GM23338 (cell line): ENCODE measurements at regions not wholly inside any gene's neighbourhood (a gene's known extent, or its start where the extent isn't known, plus 50 kb on each side); places are given as distances from the start of the nearest gene placed in this dataset.
"Not testable (repeated sequence)": the region's sequence is repeated elsewhere in the genome, so short reads cannot be mapped to it uniquely, and the experiment has no call there.

ENCODE experiments used
- ATAC-seq: fragments of 200-7000 bp; cut with Tn5 transposase; 3 replicates; pipeline ENCODE4 v1.9.1; 2020
- DNase-seq: peaks from one replicate; pipeline ENCODE4 v3.0.0-alpha.2; 2015; ENCODE audit warnings: low spot score
- H2AFZ ChIP-seq: fragments of 200-600 bp; sonication (generic); 2 replicates; pipeline ENCODE4 v1.8.0; 2016; ENCODE audit warnings: antibody characterized with exemption, mild to moderate bottlenecking, moderate library complexity
- H3F3A ChIP-seq: fragments of 200-600 bp; sonication (generic); replicated peaks from 2 replicates; pipeline ENCODE4 v1.8.0; 2017; ENCODE audit warnings: antibody characterized with exemption, mixed run types, low read depth
- H3K27ac ChIP-seq: fragments of 200-600 bp; sonication (generic); 2 replicates; pipeline ENCODE4 v1.6.1; 2016; ENCODE audit warnings: low read depth
- H3K27me3 ChIP-seq: fragments of 200-600 bp; sonication (generic); 2 replicates; pipeline ENCODE4 v1.8.0; 2016; ENCODE audit warnings: mild to moderate bottlenecking, mixed run types, moderate library complexity; ENCODE audit not compliant: insufficient read depth
- H3K36me3 ChIP-seq: fragments of 200-600 bp; sonication (generic); 2 replicates; pipeline ENCODE4 v1.8.0; 2016; ENCODE audit warnings: mild to moderate bottlenecking; ENCODE audit not compliant: insufficient read depth
- H3K4me1 ChIP-seq: fragments of 200-600 bp; sonication (generic); 2 replicates; pipeline ENCODE4 v1.8.0; 2016; ENCODE audit warnings: mild to moderate bottlenecking, moderate library complexity; ENCODE audit not compliant: insufficient read depth
- H3K4me2 ChIP-seq: fragments of 200-600 bp; sonication (generic); 2 replicates; pipeline ENCODE4 v1.7.1; 2017; ENCODE audit warnings: mixed run types
- H3K4me3 ChIP-seq: fragments of 200-600 bp; sonication (generic); 2 replicates; pipeline ENCODE4 v1.6.1; 2016; ENCODE audit warnings: mixed run types
- H3K79me2 ChIP-seq: fragments of 200-600 bp; sonication (generic); replicated peaks from 2 replicates; pipeline ENCODE4 v1.8.0; 2017; ENCODE audit warnings: mild to moderate bottlenecking; ENCODE audit not compliant: insufficient read depth
- H3K9me2 ChIP-seq: fragments of 200-600 bp; sonication (generic); 2 replicates; pipeline ENCODE4 v1.8.0; 2017; ENCODE audit not compliant: insufficient read depth
- H4K20me1 ChIP-seq: fragments of 200-600 bp; sonication (generic); replicated peaks from 2 replicates; pipeline ENCODE4 v1.8.0; 2017; ENCODE audit warnings: mild to moderate bottlenecking; ENCODE audit not compliant: insufficient read depth
- H3K27ac Mint-ChIP-seq: 2 replicates; pipeline ENCODE4 v1.8.0; 2020; ENCODE audit warnings: inconsistent platforms, mild to moderate bottlenecking, moderate library complexity, mixed read lengths
- H3K27me3 Mint-ChIP-seq: 3 replicates; pipeline ENCODE4 v1.8.0; 2022; ENCODE audit warnings: low read depth, mild to moderate bottlenecking, moderate library complexity, mixed read lengths, inconsistent platforms; ENCODE audit not compliant: insufficient read depth, poor library complexity
- H3K36me3 Mint-ChIP-seq: 3 replicates; pipeline ENCODE4 v1.8.0; 2021; ENCODE audit warnings: low read depth, mild to moderate bottlenecking, inconsistent platforms, moderate library complexity, mixed read lengths
- H3K4me1 Mint-ChIP-seq: 3 replicates; pipeline ENCODE4 v1.8.0; 2020; ENCODE audit warnings: mild to moderate bottlenecking, inconsistent platforms, mixed read lengths
- H3K4me3 Mint-ChIP-seq: 3 replicates; pipeline ENCODE4 v1.8.0; 2021; ENCODE audit warnings: moderate library complexity, mild to moderate bottlenecking, inconsistent platforms, mixed read lengths
- H3K9me3 Mint-ChIP-seq: 3 replicates; pipeline ENCODE4 v1.8.0; 2020; ENCODE audit warnings: moderate library complexity, mild to moderate bottlenecking, inconsistent platforms, mixed read lengths
- CREB1 ChIP-seq: fragments of 250-450 bp; sonication (Bioruptor Pico); IDR thresholded peaks from 2 replicates; pipeline ENCODE4 v1.5.0; 2020; ENCODE audit warnings: low read depth, mild to moderate bottlenecking, moderate library complexity
- CTCF ChIP-seq, 2 experiments: fragments of 200-600 bp in 1 of 2; sonication (generic) in 1 of 2; conservative IDR thresholded peaks; 2 replicates each; pipeline versions ENCODE4 v1.5.1 to v1.6.1; 2016 to 2017; ENCODE audit warnings: antibody characterized with exemption in 2 of 2, low read depth in 2 of 2, mild to moderate bottlenecking in 2 of 2, moderate library complexity in 1 of 2
- ETS1 ChIP-seq: IDR thresholded peaks from 2 replicates; pipeline ENCODE4 v1.6.1; 2016; ENCODE audit warnings: antibody characterized with exemption
- EZH2 ChIP-seq: fragments of 200-600 bp; sonication (generic); IDR thresholded peaks from one replicate; pipeline ENCODE4 v1.8.0; 2017; ENCODE audit warnings: antibody characterized with exemption, mild to moderate bottlenecking, low read depth; ENCODE audit not compliant: unreplicated experiment
- POLR2AphosphoS5 ChIP-seq: IDR thresholded peaks from 2 replicates; pipeline ENCODE4 v1.6.1; 2016; ENCODE audit warnings: antibody characterized with exemption, low read depth
- ZNF114 ChIP-seq: fragments of 250-450 bp; sonication (Bioruptor Pico); IDR thresholded peaks from 2 replicates; pipeline ENCODE4 v1.5.0; 2020; ENCODE audit warnings: mild to moderate bottlenecking, moderate library complexity
- ZNF462 ChIP-seq: fragments of 250-450 bp; sonication (Bioruptor Pico); IDR thresholded peaks from 2 replicates; pipeline ENCODE4 v1.5.0; 2020; ENCODE audit warnings: mild to moderate bottlenecking, moderate library complexity

- H3K27me3 Mint-ChIP-seq: peaks cover 17% of the 10 kb centered on the region
- peaks cover 15% of the 10 kb centered on the region for H3K4me1 Mint-ChIP-seq
- ATAC-seq (peak; percentile 19), DNase-seq (peak; percentile 37)
- not testable (repeated sequence) for H3K36me3 Mint-ChIP-seq, H3K9me3 Mint-ChIP-seq, H3F3A ChIP-seq, H3K4me1 ChIP-seq, H3K79me2 ChIP-seq, H3K36me3 ChIP-seq, H3K9me2 ChIP-seq, H4K20me1 ChIP-seq
- H3K4me3 Mint-ChIP-seq: peak overlapping the region; percentile 89
- H3K27ac ChIP-seq: peak overlapping the region; percentile 75
- H3K27ac Mint-ChIP-seq: peak overlapping the region; percentile 100
- H2AFZ ChIP-seq: peak overlapping the region; percentile 56; the same call in 1 of the 2 replicates
- peak overlapping the region; percentile 57 for H3K4me3 ChIP-seq
- peak overlapping the region; percentile 88 for H3K4me2 ChIP-seq
- H3K27me3 ChIP-seq: peaks cover 11% of the 10 kb centered on the region; the same call in 1 of the 2 replicates
- peak; percentile 28 for TF ChIP-seq EZH2
These were observed 95.2 kb downstream of the PPIAL4G start for GRCh38 chr1:148387949-148388259.

GRCh38 chr1:148387122-148387948 lies 95.8 kb downstream of the PPIAL4G start:
- H3K4me3 Mint-ChIP-seq: peak overlapping the region; percentile 89
- ATAC-seq, H3K27ac ChIP-seq: not testable (repeated sequence)

GRCh38 chr1:148386617-148387016 lies 96.5 kb downstream of the PPIAL4G start:
- Histone ChIP-seq H3K4me1 (no peaks in the 10 kb centered on the region), H2AFZ (no peak overlapping the region), H3K4me3 (no peak overlapping the region), H3F3A (0 out of 2 replicates have a peak, but pooled peaks cover 4% of the 10 kb centered on the region), H3K4me2 (no peak overlapping the region), H4K20me1 (no peaks in the 10 kb centered on the region), H3K9me2 (no peaks in the 10 kb centered on the region), H3K27ac (no peak overlapping the region), H3K36me3 (no peaks in the 10 kb centered on the region), H3K79me2 (no peaks in the 10 kb centered on the region), H3K27me3 (peaks cover 11% of the 10 kb centered on the region; the same call in 1 of the 2 replicates)
- Mint-ChIP-seq H3K27me3 (peaks cover 17% of the 10 kb centered on the region), H3K4me3 (no peak overlapping the region), H3K4me1 (peaks cover 15% of the 10 kb centered on the region), H3K27ac (no peak overlapping the region), H3K36me3 (no peaks in the 10 kb centered on the region), H3K9me3 (no peaks in the 10 kb centered on the region; the same call in 2 of the 3 replicates)
- ATAC-seq (no peak), DNase-seq (no peak)
- TF ChIP-seq ZNF462 (no peak), CREB1 (CRISPR knock-in tag) (no peak), ETS1 (no peak), ZNF114 (no peak), CTCF (conservative IDR thresholded peaks at IDR 0.05; ENCODE audit: low read depth in 2 of 2) (no peak), POLR2AphosphoS5 (no peak)

More at GRCh38 chr1:148387122-148387948, 95.8 kb downstream of the PPIAL4G start:
- H3K9me2 ChIP-seq, H3K36me3 ChIP-seq, H3K36me3 Mint-ChIP-seq, H3K4me1 ChIP-seq, H3F3A ChIP-seq, H3K27ac Mint-ChIP-seq, DNase-seq, H3K9me3 Mint-ChIP-seq, H4K20me1 ChIP-seq, H3K79me2 ChIP-seq: not testable (repeated sequence)
- peaks cover 17% of the 10 kb centered on the region for H3K27me3 Mint-ChIP-seq
- H3K4me2 ChIP-seq: peak overlapping the region; percentile 88
- H3K27me3 ChIP-seq: peaks cover 11% of the 10 kb centered on the region; the same call in 1 of the 2 replicates
- H3K4me1 Mint-ChIP-seq: peaks cover 15% of the 10 kb centered on the region
- peak overlapping the region; percentile 57 for H3K4me3 ChIP-seq
- H2AFZ ChIP-seq: peak overlapping the region; percentile 56; the same call in 1 of the 2 replicates
